DMS153 treated with DMSO at 0.1 percent for 48 hours (cell line): ENCODE measurements at regions not wholly inside any gene's neighbourhood (a gene's known extent, or its start where the extent isn't known, plus 50 kb on each side); places are given as distances from the start of the nearest gene placed in this dataset.

ENCODE experiments used
- DNase-seq: peaks from one replicate; lab custom pipeline; 2025; ENCODE audit not compliant: unreplicated experiment; lab: John Stamatoyannopoulos, UW

- no peak for DNase-seq
Observed at GRCh38 chr6:85396159-85396808, 53.6 kb upstream of the NT5E start.

GRCh38 chr6:85395746-85396145 lies 54.1 kb upstream of the NT5E start:
- DNase-seq = no peak

DNA sequence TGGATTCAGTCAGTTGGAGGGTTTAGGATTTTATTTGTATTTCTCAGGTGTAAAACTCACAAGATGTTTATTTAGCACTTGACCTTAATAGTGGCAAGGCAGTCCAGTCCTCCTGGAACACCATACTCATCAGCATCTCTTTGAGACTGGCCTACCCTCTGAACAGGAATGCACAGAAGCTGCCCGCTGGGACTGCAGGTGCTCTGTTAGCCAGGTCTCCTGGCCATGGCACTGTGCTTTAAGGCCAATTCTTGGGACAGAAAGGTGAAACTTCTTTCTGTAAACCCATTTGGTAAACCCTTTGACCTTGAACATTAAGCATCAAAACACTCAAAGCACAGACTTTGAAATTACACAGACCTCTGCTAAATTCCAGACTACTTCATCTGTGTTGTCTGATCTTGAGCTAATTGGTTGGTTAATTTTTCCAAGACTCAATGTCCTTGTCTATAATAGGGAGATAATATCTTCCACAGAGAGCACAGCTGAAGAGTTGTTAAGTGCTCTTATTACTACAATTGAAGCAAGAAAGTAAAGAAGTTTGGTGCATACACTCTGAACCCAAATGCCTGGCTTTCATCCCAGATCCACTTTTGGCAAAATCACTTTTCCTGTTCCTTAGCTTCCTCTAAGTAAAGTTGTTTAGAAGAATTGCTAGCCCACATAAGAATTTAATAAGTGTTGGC lies 54.9 kb upstream of the NT5E start:
- no peak for DNase-seq

- DNase-seq = no peak
Observed at GRCh38 chr6:85394199-85394598, 55.7 kb upstream of the NT5E start.

GRCh38 chr6:85392379-85392778 lies 57.5 kb upstream of the NT5E start:
- no peak for DNase-seq

- no peak for DNase-seq
Observed at GRCh38 chr6:85390775-85391174, 59.1 kb upstream of the NT5E start.

DNA sequence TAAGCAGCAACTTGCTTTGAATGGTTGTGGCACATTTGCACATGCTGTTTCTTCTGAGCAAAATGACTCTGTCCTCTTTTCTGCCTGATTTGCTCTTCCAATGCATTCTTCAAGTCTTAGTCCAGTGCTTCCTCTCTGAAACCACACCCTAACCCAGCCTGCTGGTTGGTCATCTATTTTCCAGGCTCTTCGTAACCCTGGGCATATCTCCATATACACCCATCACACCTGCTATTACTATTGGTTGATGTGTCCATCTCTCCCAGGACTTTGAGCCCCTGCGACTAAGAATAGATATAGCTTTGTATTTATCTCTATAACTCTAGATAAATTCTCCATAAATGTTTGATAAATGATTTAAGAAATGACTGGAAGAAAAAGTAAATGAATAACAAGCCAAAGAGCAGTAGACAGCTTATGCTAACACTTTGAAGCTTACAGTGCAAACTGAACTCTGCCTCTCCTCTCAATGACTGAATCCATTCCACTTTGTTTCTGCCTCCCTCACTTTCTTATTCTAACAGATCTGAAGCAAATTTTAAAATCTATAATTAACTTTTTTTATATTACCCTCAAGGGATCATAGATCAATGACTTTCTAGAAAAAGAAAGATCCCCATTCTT lies 59.7 kb upstream of the NT5E start:
- no peak for DNase-seq

GRCh38 chr6:85389151-85389797 lies 60.6 kb upstream of the NT5E start:
- DNase-seq = no peak

DNA sequence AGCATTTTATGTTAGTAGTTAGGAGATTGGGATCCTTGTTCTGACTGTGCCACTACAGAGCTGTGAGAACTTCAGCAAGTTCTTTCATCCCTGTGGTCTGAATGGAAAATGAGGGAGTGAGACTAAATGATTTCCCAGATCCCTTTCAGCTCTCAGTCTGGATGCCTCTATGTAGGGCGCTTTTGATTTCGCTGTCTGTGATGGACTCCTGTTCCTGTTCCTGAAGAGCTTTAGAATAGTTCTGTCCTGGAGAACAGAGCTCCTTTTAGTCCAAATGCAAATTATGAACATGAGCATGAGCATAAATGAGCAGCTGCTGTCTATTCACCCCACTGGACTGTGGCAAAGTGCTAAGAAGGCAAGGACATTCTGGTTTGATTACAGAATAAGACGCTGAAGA lies 61.4 kb upstream of the NT5E start:
- DNase-seq = no peak

- DNase-seq = no peak
Observed at GRCh38 chr6:85385636-85386315, 64.1 kb upstream of the NT5E start.

GRCh38 chr6:85383042-85383441 lies 66.8 kb upstream of the NT5E start:
- no peak for DNase-seq

DNA sequence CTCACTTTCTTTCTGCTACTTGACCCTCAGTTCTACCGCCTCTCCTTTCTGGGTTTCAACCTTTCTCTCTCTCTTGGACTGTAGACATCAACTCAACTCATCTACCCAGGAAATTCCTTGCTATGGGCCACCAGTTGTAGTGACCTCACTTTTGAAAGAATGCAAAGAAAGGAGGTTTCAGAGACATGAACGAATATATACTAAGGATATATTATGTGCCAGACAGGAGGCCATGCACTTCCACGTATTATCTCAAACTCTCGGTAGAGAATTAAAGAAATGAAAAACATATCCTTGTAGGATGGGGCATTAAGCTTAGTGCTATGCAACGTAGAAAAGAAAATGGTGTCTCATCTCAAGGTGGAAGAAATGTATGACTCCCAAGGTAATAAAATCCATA lies 67.3 kb upstream of the NT5E start:
- DNase-seq = no peak

DNA sequence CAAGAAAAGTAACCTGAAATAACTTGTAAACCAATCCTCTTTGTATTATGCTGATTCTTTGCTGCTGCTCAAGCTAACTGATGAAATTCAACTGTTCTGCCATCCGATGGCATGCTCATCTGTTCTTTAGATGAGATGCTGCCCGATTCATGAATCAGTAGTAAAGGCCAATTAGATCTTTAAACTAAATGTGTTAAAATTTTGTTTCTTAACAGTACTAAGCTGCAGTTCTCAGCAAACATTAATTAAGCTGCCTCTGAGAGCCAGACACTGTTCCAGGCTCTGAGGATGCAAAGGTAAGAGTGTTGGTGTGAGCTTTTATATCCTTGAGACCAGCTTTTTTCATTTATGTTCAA lies 77.0 kb upstream of the NT5E start:
- no peak for DNase-seq

- DNase-seq = no peak
Observed at GRCh38 chr6:85372188-85372914, 77.5 kb upstream of the NT5E start.

GRCh38 chr6:85368631-85369030 lies 81.3 kb upstream of the NT5E start:
- DNase-seq = no peak

- no peak for DNase-seq
Observed at GRCh38 chr6:85364344-85364743, 85.5 kb upstream of the NT5E start.

DNA sequence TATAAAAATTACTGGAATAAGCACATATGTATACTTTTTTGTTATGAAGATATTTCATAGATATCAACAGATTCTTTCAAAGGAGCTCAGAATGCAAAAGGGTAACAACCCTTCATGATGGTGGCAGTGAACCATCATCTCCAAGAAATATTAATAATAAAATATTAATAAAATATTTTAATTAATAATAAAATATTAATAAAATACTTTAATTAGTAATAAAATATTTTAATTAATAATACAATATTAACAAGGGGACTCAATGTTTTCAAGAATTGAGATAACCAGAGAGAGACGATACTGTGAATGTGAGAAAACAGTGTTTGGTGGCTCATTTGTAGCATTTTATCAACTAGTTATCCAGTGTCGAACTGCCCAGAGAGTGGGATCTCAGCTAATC lies 86.0 kb upstream of the NT5E start:
- DNase-seq = no peak

- no peak for DNase-seq
Observed at GRCh38 chr6:85362652-85363310, 87.1 kb upstream of the NT5E start.

- no peak for DNase-seq
Observed at GRCh38 chr6:85361643-85362014, 88.3 kb upstream of the NT5E start.
